ENCODE measurements at regions not wholly inside any gene's neighbourhood (a gene's known extent, or its start where the extent isn't known, plus 50 kb on each side); places are given as distances from the start of the nearest gene placed in this dataset.
A peak's percentile ranks its signal among the peaks of the same experiment; 100 is the strongest.

- peak; percentile 33 to 55 for DNase-seq
These were observed 174.7 kb downstream of the DLEU7 start for GRCh38 chr13:50668691-50669271.

GRCh38 chr13:50670272-50670671, 173.2 kb downstream of the DLEU7 start:
- no peak for DNase-seq

DNA sequence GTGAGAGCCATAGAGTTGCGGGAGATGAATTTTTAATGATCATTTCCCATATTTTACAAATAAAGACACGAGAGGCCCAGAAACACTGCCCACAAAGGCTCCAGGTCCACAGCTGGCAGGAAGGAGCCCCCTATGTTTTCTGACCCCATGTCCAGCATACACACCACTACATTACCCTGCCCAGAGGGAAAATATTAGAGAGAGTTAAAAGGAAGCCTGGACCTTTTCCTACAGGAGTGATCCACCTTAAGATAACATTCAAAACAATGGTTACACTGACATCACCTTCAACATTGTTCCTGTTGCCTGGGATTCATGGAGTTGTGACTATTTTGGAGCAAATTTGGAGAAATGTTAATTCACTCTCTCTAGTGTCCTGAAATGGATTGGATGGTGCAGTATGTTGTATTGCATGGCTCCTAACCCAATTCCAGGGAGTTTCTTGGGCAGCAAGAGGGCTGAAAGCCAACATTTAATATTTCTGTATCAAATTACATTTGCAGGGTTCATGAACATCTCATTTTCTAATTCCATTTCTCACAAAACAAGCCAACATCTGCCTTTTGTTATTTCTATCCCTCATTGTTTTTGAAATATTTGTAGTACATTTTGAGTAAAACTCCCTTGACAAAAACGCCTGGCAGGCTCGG, 172.5 kb downstream of the DLEU7 start:
- DNase-seq: no peak

DNA sequence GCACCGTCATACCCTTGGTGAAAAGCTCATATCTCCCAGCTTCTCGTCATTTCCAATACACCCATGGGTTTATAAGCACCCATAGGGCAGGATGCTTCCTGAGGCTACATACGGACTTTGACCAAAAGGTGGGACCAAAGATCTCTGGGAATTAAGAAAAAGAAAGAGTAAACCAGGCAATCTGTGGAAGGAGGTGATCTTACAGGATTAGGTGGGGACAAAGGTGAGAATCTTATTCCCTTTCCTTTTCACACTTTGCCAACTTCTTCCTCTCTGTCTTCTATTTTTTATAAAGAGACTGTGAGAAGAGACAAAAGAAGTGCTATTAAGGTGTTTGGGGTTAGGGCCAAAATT, 172.0 kb downstream of the DLEU7 start:
- DNase-seq: no peak

GRCh38 chr13:50672025-50672424, 171.5 kb downstream of the DLEU7 start:
- no peak for DNase-seq

GRCh38 chr13:50675651-50676050, 167.8 kb downstream of the DLEU7 start:
- no peak for DNase-seq

GRCh38 chr13:50676602-50677001, 166.9 kb downstream of the DLEU7 start:
- DNase-seq: no peak

DNA sequence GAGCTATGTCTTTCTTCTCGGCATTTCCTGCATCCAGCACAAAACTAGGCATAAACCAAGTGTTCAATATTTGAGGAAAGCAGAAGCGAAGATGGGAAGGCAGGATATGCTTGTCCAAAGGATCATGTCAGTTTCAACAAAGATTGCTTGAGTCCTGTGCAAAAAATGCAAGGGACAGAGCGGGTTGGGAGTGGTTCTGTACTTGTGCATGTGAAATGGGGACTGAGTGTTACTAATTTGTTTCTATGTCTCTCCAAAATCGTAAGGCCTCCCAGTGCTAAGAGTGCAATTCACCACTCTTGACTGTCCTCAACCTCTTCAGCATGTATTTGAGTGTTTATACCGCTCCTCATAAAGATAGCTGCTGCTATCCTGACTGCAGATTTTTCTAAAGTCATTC, 166.2 kb downstream of the DLEU7 start:
- DNase-seq: no peak

DNA sequence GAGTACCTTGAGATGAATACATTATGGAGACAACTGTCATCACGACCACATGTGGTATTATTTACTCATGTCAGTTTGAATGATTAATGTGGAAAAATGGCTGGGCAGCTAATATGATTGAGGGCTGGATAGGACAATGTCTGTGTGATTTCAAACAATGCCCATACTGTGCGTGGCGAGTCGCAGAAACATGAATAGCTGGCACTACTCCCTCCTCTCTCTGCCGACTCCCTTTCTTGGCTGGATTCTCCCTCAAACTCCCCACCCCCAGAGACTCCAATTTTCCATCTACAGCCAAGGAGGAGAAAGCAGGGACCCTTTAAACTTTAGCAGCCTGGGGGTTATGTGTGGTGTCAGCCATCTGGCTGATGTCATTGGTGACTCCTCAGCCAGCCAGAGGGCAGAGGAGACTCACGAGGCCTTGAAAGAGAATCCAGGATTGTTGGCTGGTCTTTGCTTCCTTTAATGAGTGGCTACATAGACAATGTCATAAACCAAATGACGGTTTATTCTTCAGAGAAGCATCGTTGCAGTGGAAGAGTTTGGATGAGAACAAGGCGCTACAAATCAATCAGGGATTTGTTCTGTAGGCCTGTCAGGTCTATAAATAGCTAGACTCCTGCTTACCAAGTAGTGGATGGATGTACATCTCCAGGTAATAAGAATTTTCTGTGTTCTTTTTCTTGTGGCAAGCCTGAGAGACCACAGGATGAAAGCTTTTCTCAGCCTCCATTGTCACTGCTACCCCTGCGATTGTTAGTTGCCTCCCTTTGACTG, 165.6 kb downstream of the DLEU7 start:
- DNase-seq: no peak

GRCh38 chr13:50678464-50679162, 164.9 kb downstream of the DLEU7 start:
- DNase-seq: no peak

DNA sequence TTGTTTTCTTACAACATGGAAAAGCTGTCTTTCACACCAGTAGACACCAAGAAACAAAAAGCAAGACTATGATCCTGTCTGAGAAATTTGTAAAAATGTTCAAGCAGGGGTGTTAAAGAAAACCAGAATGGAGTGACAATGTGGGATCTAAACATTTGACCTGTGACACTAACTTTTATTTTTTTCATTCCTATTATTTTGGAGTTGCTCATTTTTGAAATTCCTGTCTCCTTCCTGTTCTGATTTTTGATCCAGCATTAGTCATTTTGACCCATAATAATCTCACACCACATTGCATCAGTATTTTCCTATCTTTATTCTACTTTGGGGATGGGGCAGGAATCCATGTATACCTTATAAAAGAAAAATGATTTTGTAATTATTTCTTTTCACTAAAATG, 164.2 kb downstream of the DLEU7 start:
- DNase-seq: no peak

- no peak for DNase-seq
These were observed 161.5 kb downstream of the DLEU7 start for GRCh38 chr13:50682002-50682401.

GRCh38 chr13:50682966-50683365, 160.5 kb downstream of the DLEU7 start:
- DNase-seq: no peak

DNA sequence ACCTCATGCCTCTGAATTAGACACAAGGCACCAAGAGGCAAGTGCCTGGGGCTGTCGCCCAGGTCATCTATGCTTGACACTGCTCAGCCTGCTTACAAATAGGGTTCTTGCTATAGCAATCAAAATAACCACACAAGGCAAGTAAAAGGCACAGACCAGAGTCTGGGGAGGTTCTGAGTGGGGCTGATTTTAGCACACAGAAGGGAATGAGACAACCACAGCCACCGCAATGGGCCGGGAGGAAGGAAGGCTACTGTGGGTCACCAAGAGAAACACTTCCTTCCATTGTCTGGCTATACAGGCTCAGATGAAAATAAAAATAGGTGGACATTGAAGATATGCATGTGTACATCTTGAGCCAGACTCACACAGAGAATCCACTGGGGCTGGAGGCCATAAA, 159.1 kb downstream of the DLEU7 start:
- no peak for DNase-seq

- no peak for DNase-seq
These were observed 158.0 kb downstream of the DLEU7 start for GRCh38 chr13:50685491-50685890.

- DNase-seq: no peak
These were observed 157.5 kb downstream of the DLEU7 start for GRCh38 chr13:50685956-50686355.

DNA sequence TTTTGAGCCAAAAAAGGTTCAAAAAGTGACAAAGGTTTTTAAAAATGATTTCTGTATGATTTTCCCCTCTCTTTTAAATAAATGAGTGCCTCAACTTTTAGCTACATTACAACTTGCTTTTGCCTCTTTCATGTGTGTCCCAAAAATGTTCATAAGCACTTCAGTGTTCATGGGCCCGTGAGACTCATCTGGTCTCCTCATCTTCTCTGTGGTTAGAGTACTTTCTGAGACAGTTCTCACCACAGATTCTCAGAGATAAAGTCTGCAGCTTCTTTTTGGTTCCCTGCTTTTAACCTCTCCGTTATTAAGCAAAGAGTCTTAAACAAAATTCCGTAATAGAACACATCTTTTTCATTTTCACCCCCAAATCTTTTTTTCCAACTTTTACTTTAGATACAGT, 156.9 kb downstream of the DLEU7 start:
- no peak for DNase-seq

- no peak for DNase-seq
These were observed 155.9 kb downstream of the DLEU7 start for GRCh38 chr13:50687545-50687944.

- no peak for DNase-seq
These were observed 153.5 kb downstream of the DLEU7 start for GRCh38 chr13:50690006-50690405.

DNA sequence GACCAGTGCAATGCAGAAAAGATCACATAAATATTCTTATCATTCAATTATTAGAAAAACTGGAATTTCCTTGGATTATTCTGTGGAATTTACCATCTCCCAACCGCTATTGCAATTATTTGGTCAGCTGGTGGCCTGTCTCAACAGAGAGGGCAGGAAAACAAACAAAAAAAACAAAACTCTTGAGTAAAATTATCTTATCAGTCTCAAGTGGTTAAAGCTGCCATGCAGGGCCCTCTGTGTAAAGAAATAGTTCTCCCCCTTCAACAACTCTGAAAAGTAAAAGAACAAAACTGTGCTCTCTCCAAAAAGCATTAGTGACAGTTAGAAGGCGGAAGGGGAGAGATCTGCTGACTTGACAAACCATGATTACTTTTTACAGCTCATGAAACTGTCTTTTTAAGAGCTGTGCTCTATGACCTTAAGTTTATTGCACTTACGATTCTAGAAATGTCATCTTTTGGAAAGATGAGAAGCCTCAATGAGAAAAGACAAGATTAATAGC, 152.3 kb downstream of the DLEU7 start:
- no peak for DNase-seq

- DNase-seq: no peak
These were observed 151.7 kb downstream of the DLEU7 start for GRCh38 chr13:50691681-50692263.

- no peak for DNase-seq
These were observed 151.0 kb downstream of the DLEU7 start for GRCh38 chr13:50692396-50692915.

GRCh38 chr13:50693727-50694126, 149.8 kb downstream of the DLEU7 start:
- DNase-seq: no peak

Measured in cerebellar nuclear complex (tissue), 1 donor.